ENCODE measurements at regions not wholly inside any gene's neighbourhood (a gene's known extent, or its start where the extent isn't known, plus 50 kb on each side); places are given as distances from the start of the nearest gene placed in this dataset.
A peak's percentile ranks its signal among the peaks of the same experiment; 100 is the strongest.

DNA sequence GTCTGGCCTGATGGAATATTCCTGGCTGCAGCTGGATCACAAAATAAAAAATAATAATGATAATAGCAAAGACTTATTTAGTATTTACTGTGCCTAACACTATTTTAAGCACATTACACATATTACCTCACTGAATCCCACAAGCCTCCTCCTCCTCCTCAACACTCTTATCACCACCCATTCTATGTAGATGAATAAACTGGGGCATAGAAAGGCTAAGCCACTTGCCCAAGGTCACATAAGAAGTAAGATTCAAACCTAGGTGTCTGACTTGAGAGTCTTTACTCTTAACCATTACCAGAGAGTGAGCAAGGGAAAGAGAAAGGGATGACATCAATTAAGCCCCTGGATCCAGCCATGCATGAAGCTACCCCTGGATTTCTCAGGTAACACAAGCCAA is 493.1 kb downstream of the SHQ1 start:
- DNase-seq: no peak

DNA sequence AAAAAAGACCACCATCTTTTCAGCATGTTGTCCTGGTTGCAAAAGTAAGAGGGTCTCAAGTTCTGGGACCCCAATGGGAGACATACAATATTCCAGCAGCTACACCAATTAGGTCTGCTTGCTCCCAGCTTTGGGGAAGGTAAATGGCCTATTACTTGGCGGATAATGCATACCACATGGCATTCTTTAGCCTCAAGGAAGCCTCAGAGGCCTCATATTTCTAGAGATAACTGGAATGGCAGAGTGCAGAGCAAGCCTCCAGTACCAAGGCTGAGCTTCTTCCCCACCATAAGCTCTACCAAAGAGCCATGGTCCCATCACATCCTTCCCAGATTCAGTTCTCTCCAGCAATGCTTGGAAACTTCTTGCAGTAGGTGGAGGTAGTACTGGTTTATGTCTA is 493.8 kb downstream of the SHQ1 start:
- DNase-seq: no peak

DNA sequence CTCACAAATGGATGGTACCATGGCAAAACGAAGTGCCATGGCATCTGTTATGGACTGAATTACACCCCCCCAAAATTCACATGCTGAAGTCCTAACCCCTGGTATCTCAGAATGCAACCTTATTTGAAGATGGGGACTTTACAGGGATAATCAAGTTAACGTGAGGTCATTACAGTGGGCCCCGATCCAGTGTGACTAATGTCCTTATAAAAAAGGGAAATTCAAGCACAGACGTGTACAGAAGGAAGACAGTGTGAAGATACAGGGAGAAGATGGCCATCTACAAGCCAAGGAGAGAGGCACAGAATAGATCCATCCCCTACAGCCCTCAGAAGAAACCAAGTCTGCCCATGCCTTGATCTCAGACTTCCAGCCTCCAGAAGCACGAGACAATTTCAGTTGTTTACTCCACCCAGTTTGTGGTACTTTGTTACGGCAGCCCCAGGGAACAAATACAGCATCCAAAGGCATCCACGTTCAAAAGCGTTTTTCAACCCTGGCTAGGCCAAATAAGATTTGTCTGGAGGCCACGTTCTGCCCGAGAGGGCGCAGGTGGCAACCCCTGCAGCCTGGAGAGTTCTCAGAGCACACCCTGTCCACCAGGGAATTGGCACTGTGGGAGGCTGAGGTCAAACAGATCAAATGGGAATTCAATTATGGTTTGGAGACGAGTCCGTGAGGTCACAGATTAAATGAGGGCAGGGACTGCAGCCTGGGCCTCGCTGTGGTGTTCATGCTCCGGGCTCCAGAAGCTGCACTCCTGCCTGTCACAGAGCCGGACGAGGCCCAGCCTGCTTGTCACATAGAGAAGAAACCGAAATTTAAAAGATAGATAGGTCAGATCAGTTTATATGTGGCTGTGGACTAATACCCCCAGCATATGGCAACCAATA is 494.8 kb downstream of the SHQ1 start:
- peak; percentile 25 for DNase-seq

DNA sequence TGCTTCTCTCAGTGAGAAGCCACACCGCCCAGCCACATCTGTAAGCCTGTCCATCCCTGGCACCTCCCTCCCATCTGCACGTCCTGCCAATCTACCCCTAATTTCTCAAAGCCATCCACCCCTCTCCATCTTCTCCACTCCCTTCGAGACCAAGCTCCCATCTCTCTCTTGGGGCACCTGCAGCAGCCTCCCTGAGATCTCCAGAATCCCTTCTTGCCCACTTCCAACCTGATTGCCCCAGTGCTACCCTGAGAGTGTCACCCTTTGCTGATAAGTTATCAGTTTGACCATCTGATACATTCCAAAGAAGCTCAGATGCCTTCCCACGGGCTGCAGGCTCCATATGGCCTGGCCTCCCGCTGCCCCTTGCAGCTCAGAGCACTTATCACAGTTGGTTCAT is 496.1 kb downstream of the SHQ1 start:
- peak; percentile 17 for DNase-seq

DNA sequence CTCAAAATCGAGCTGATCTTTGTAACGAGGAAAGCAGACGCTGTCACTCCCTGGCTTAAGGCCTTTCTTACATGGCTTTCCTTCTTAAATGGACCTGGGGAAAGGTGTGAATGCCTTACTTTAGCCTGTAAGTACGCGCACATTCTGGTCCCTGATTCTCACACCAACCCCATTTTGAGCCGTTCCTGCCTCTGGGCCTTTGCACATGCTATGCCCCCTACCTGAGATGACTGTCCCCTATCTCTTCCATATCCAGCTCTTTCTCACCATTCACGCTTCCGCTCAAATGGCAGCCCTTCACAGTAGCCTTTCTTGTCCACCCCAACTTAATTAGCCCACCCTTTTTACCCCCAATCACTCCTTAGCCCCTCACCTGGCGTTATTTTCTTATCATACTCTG is 496.7 kb downstream of the SHQ1 start:
- peak; percentile 40 for DNase-seq

DNA sequence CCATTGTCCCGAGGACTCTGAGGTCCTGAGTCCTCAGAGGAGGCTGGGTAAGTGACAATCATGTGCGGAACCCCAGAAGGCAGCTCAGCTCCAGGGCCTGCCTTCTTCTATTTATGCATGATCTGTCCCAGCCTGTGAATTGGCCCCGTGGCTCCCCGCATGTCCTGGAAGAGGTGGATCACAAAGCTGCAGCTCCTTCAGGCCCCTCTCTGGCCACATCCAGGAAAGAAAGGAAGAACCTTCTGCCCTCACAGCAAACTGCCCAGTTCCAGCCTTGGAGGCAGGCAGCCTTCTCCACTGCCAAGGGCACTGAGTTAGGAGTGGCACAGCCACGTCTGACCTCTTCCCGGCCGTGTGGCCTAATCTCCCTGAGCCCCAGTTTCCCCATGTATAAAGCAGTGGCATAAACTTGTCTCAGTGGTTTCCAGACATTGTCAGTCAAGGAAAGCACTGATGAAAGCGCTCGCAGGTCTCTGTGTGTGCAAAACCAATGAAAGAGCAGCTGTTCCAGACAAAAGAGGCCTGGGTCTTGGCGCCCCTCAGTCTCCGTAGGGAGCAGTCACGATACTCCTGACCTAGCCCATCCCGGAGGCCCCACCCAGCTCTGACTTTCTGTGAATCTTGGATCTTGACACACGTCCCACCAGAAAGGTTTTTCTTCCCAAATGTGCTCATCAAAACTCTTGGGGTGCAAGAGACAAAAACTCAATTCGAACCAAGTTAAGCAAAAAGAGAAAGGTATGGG is 497.3 kb downstream of the SHQ1 start:
- DNase-seq: no peak

DNA sequence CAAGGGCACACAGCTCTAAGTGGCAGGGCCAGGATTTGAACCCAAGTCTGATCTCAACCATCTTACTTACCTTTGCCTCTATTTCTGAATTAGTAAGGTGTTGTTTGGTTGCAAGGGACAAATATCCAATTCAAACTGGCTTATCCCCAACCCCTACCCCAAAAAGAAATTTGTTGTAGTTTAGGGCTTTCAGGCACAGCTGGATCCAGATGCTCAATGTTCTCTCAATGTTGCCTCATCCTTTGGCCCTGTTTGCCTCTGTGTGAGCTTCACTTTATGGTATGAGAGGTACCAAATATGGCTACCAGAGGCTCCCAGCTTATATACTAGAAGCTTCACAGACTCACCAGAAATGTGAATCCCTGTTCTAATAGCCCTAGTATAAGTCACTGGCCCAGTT is 499.9 kb downstream of the SHQ1 start:
- DNase-seq: no peak

DNA sequence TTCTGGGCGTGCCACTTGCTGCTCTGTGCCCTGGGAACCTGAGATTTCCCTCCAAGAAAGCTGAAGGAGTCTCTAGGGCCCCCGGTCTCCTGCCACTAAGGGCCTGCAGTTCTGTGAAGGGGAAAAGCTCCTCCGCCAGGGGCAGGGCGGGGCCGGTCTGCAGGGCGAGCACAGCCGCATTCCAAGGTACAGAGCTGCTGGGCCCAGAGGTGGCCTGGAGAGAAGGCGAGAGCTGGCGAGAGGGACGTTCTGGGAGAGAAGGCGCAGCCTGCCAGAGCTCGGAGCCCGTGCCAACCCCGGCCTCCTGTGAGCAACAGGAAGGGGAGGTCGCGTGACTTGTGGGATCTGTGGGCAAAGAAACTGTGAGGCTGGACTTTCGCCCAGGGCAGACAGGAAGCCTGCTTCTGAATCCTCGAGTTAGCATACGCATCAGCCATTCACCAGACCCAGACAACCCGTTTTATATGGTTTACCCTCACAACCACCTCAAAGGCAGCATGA is 500.4 kb downstream of the SHQ1 start:
- peak; percentile 84 for DNase-seq

DNA sequence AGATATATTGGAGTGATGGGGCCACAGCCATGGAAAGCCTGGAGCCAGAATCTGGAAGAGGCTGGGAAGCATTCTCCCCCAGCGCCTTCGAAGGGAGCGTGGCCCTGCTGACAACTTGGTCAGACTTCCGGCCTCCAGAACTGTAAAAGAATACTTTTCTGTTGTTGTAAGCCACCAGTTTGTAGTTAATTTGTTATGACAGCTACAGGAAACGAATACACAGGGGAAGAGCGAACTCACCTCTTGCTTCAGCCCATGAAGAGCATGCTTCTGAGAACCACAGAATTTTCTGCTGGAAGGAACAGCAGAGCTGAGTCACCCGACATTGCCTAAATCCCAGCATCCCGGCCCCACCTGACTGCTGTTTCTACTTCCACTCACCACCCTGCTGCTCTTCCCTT is 501.7 kb downstream of the SHQ1 start:
- DNase-seq: no peak

DNA sequence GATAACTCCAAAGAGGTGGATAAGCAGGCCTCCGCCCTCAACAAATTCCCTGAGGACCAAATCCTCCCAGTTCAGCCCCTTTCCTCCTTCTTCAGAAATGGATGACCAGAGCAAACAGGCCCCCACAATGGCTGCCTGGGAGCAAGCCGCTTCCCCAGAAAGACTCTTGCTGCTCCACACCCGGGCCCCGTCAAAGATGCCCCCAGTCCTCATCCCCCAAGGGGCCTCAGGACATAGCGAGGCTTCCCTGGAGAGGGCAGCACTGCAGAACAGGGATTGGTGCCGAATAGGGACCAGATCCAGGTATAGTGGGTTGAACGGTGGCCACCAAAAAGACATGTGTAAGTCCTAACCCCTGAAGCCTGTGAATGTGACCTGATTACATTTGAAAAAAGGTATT is 502.3 kb downstream of the SHQ1 start:
- DNase-seq: no peak

DNA sequence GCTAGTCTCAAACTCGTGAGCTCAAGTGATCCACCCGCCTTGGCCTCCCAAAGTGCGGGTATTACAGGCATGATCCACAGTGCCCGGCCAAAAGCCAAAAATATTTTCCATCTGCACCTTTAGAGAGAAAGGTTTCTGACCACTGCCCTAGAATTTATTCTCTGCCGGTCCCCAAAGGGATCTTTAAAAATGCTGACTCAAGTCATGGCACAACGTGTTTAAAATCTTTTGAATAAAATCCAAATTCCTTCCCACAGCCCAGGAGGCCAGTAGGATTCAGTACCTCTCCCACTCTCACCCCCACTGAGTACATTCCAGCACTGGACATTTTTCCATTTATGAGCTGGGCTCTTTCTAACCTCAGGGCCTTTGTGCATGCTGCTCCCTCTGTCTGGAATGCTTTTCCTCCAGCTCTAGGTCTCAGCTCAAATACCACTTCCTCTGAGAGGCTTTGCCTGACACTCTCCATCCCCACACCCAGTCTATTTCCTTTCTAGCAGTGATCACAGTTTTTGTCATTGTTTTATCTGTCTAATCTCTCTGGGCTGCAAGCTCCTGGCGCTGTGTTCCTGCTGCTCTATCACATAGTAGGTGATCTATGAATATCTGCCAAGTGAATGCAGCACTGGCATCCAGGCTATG is 502.9 kb downstream of the SHQ1 start:
- no peak for DNase-seq

DNA sequence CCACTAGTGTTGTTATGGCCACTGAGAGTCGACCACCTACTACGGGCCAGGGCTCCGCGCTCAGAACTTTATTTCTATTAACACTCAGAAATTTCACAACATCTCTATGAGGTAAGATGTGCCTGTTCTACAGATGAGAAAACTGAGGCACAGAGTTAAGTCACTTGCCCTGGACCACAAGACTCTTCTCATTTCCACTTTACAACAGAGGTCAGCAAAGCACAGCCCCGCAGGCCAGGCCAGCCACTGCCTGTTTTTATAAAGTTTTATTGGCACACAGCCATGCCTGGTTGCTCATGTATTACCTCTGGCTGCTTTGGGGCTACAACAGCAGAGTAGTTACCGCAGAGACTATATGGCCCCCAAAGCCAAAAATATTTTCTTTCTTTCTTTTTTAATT is 503.6 kb downstream of the SHQ1 start:
- no peak for DNase-seq

DNA sequence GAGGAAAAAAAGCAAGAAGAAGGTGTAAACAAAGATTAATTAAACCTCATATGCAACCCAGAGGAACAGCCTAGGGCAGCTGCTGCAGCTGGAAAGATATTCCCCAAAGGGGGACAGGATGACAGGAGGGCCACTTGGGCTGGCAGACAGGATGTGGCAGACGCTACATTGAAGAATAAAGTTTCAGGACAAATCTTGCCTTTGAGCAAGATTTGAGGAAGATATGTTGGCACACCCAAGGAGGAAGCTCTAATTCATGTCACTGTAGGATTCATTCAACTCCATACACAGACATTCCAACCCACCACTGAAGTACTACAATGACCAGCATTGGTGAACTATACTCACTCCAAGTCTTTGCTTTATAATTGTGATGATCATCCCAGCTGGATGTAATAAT is 504.0 kb downstream of the SHQ1 start:
- DNase-seq: no peak

DNA sequence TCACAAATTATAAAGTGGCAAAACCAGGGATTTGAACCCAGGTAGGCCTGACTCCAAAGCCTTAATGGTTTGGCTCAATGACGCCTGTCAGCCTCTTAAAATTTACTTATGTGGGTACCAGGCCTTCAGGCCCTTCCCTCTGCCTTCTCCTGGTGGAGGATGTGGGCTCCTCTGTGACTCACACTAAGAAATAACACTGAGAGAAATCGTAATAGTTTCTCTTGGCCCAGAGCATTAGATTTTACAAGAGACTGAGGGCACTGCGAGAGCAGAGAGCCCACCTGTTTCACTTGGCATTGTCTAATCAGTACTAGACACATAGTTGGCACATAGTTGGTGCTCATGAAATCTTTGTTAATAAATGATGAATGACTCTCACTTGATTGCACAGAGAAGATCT is 505.2 kb downstream of the SHQ1 start:
- no peak for DNase-seq

DNA sequence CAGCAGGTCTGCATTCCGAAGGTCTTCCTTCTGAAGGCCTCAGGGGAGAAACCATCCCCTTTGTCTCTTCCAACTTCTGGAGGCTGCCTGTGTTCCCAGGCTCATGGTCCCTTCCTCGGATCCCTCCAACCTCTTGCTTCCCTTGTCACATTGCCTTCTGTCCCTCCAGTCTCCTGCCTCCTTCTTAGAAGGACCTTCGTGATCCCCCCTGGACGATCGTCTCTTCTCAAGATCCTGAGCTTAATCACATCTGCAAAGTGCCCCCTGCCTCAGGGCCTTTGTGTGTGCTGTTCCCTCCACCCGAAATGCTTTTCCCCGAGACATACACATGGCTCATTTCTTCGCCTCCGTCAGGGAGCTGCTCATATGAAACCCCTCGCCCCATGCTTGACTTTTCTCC is 505.8 kb downstream of the SHQ1 start:
- no peak for DNase-seq

DNA sequence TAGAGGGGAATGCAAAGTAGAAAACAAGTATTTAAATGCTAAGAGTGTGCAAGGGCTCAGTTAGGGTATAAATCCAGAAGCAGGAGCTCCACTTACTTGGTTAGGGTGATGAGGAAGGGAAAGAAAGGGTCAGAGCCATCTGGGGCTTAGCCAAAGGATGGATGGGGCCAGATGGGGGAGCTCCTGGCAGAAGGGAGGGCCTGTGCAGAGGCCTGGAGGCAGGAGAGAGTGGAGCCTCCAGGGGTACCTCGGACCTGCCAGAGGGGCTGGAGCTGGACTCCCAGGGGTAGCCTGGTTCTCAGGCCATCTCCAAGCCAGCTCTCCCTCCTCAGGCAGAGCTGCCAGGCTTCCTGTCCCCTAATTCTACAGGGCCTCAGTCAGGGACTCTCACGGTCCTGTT is 506.3 kb downstream of the SHQ1 start:
- DNase-seq: no peak

DNA sequence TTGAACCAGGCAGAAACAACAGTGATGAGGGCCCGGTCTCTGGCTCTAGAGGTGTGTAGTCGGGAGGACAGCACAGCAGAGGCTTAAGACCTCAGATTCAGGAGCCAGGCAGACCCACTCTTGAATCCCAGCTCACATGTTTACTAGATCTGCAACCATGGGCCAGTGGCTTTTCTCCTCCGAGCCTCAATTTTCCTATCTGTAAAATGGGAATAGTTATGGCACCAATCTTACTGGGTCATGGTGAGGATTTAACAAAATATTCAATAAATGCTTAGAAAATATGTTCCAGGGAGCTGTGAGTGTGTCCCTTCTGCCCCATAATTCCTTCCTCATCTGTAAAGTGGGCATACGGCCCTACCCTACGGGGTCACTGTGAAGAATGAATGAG is 506.9 kb downstream of the SHQ1 start:
- DNase-seq: no peak

DNA sequence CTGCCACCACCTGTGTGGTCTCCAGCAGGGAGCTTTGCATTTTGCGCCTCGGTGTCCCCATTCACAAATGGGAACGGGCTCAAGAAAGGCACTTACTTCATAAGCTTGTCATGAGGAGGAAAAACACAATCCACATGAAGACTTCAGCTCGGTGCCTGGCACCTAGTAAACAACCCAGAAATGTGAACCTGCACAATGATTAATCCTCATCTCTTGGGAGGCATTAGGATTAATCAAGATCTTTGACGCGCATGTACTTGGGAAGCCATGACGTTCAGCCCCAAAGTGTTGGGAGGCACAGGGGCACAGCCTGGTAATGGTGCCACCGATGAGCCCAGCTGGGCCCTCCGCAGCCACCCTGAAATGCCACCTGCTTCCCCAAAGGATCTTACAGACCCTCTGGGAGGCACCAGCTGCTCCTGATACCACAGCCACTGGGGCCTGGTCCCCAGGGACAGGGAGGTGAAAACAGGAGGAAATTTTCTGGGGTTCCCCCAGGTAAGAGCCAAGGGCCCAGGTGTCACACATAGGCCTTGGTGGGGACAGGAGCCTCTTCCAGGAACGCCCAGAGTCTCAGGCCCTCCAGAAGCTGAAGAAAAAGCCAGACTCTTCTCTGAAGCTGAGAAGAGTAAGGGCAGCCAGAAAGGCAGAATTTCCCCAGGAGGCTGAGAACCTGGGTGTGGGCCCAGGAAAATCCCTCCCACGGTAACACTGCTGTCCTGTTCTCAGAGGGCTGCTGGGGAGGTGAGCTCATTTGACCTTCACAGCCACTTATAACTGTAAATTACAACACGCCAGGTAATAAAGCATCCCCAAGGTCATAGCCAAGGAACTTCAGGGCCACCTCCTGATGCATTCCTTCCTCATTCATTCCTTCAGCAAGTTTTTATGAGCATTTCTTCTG is 507.5 kb downstream of the SHQ1 start:
- DNase-seq: no peak

DNA sequence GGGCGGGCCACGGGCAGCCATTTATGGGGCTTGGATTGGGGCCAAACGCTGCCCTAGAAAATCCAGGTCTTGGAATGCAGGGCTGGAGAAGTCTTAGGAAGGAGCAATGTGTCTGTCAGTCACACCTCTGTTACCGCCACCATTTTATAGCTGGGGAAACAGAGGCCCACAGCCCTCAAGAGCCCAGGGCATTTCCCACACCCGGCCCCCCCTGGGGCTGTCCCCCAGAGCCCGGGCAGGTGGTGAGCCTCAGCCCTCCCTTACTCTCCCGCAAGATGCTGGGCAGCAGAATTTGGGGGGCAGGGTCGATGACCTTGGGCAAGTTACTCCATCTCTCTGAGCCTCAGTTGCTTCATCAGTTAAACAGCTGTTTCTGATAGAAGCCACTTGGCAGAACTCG is 508.2 kb downstream of the SHQ1 start:
- no peak for DNase-seq

DNA sequence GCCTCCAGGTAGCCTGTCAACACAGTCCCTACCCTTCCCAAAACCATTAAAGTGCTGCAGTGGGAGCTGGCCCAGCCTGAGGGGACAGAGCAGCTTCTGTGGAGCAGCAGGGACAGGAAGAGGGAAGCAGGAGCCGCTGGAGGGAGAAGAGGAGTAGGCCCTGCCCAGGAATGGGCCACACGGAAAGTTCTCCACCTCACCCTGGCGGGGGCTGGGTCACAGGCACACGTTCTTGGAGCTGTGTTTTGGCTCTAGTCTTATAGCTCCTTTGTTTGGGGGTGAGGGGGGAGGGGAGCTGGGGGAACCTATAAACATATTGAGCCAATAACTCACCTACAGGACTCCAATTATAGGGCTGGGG is 508.6 kb downstream of the SHQ1 start:
- DNase-seq: no peak

DNA sequence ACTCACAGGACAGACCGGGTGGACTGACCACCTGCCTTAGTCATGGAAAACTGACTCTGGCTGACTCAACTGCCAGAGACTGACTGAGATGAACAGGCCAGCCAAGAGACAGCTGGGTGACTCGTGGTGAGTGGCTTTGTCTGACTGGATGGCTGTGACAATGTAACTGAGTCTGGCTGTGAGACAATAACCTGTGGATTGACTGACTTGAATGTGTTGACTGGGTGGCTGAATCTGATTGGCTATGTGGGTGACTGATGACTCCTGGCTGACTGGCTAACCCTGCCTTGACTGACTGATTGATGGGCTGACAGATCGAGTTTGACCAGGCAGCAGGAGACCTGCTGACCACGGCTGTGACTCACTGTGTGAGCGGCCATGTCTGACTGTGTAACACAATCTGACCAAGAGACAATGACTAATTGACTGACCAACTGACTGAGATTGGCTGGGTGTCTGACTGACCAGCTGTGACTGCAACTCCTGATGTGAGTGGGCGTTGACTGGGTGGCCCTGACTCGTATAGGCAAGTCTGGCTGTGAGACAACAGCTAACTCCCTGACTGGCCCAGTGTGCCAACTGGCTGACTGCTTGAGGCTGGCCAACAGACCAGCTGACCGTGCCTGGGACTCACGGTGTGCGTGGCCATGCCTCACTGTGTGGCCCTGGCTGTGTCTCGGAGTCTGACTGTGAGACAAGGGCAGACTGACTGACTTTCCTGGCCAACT is 509.1 kb downstream of the SHQ1 start:
- DNase-seq: peak; percentile 68
